CD4-positive, alpha-beta T cell treated with Interleukin-4 for 1 hour (primary cell): ENCODE measurements at regions not wholly inside any gene's neighbourhood (a gene's known extent, or its start where the extent isn't known, plus 50 kb on each side); places are given as distances from the start of the nearest gene placed in this dataset.
A peak's percentile ranks its signal among the peaks of the same experiment; 100 is the strongest.
"Not testable (repeated sequence)": the region's sequence is repeated elsewhere in the genome, so short reads cannot be mapped to it uniquely, and the experiment has no call there.

ENCODE experiments used
- DNase-seq, 2 donors: peaks; one replicate each; pipeline ENCODE4 v3.0.0-alpha.2; 2020 to 2022

- DNase-seq = no peak
Observed at GRCh38 chr3:71966185-71966584, 181.2 kb upstream of the PROK2 start.

GRCh38 chr3:71964170-71964569 lies 179.2 kb upstream of the PROK2 start:
- no peak for DNase-seq

GRCh38 chr3:71962561-71963240 lies 177.8 kb upstream of the PROK2 start:
- no peak for DNase-seq

- DNase-seq = no peak
Observed at GRCh38 chr3:71961891-71962290, 176.9 kb upstream of the PROK2 start.

- no peak for DNase-seq
Observed at GRCh38 chr3:71961378-71961777, 176.4 kb upstream of the PROK2 start.

- DNase-seq = no peak
Observed at GRCh38 chr3:71958533-71958932, 173.6 kb upstream of the PROK2 start.

GRCh38 chr3:71956716-71957115 lies 171.8 kb upstream of the PROK2 start:
- DNase-seq = no peak

GRCh38 chr3:71956069-71956340 lies 171.1 kb upstream of the PROK2 start:
- DNase-seq = no peak

- peak in 1 of 2 donors; percentile 35 for DNase-seq
Observed at GRCh38 chr3:71955240-71956068, 170.5 kb upstream of the PROK2 start.

- no peak for DNase-seq
Observed at GRCh38 chr3:71951842-71952241, 166.9 kb upstream of the PROK2 start.

- no peak for DNase-seq
Observed at GRCh38 chr3:71951361-71951760, 166.4 kb upstream of the PROK2 start.

- no peak for DNase-seq
Observed at GRCh38 chr3:71949442-71949841, 164.5 kb upstream of the PROK2 start.

GRCh38 chr3:71944482-71945065 lies 159.6 kb upstream of the PROK2 start:
- no peak for DNase-seq

GRCh38 chr3:71942432-71943187 lies 157.7 kb upstream of the PROK2 start:
- DNase-seq = no peak

- no peak for DNase-seq
Observed at GRCh38 chr3:71940486-71940885, 155.5 kb upstream of the PROK2 start.

- not testable (repeated sequence) for DNase-seq
Observed at GRCh38 chr3:71938081-71938480, 153.1 kb upstream of the PROK2 start.

GRCh38 chr3:71936681-71937080 lies 151.7 kb upstream of the PROK2 start:
- no peak for DNase-seq

- no peak for DNase-seq
Observed at GRCh38 chr3:71934520-71935270, 149.7 kb upstream of the PROK2 start.

GRCh38 chr3:71931922-71932321 lies 147.0 kb upstream of the PROK2 start:
- DNase-seq = no peak

- DNase-seq = no peak
Observed at GRCh38 chr3:71930056-71930991, 145.4 kb upstream of the PROK2 start.

GRCh38 chr3:71928212-71928611 lies 143.3 kb upstream of the PROK2 start:
- no peak for DNase-seq
